Nephron (organoid): ENCODE measurements at regions not wholly inside any gene's neighbourhood (a gene's known extent, or its start where the extent isn't known, plus 50 kb on each side); places are given as distances from the start of the nearest gene placed in this dataset.
A peak's percentile ranks its signal among the peaks of the same experiment; 100 is the strongest.

Source experiments
- H3K27ac Mint-ChIP-seq, 3 experiments: 2 replicates each; pipeline ENCODE4 v1.8.0; 2020; ENCODE audit warnings: mixed read lengths in 3 of 3, mild to moderate bottlenecking in 2 of 3, moderate library complexity in 1 of 3
- H3K27me3 Mint-ChIP-seq: 2 replicates; pipeline ENCODE4 v1.8.0; 2021; ENCODE audit warnings: low read depth, mild to moderate bottlenecking, moderate library complexity, mixed read lengths
- H3K36me3 Mint-ChIP-seq: 2 replicates; pipeline ENCODE4 v1.8.0; 2020; ENCODE audit warnings: low read depth, mixed read lengths
- H3K4me1 Mint-ChIP-seq: 2 replicates; pipeline ENCODE4 v1.8.0; 2020; ENCODE audit warnings: mixed read lengths
- H3K4me3 Mint-ChIP-seq, 3 experiments: 2 replicates each; pipeline ENCODE4 v1.8.0; 2020; ENCODE audit warnings: mild to moderate bottlenecking in 3 of 3, mixed read lengths in 3 of 3, moderate library complexity in 2 of 3
- H3K9me3 Mint-ChIP-seq: 2 replicates; pipeline ENCODE4 v1.8.0; 2020; ENCODE audit warnings: mixed read lengths
- TF ChIP-seq, protein P1 (sequence below), 3 experiments: fragments of 200-600 bp; sonication (generic); IDR thresholded peaks; one replicate each; pipeline ENCODE4 v1.5.0; 2021; ENCODE audit warnings: antibody characterized with exemption in 3 of 3; ENCODE audit not compliant: unreplicated experiment in 3 of 3

DNA sequence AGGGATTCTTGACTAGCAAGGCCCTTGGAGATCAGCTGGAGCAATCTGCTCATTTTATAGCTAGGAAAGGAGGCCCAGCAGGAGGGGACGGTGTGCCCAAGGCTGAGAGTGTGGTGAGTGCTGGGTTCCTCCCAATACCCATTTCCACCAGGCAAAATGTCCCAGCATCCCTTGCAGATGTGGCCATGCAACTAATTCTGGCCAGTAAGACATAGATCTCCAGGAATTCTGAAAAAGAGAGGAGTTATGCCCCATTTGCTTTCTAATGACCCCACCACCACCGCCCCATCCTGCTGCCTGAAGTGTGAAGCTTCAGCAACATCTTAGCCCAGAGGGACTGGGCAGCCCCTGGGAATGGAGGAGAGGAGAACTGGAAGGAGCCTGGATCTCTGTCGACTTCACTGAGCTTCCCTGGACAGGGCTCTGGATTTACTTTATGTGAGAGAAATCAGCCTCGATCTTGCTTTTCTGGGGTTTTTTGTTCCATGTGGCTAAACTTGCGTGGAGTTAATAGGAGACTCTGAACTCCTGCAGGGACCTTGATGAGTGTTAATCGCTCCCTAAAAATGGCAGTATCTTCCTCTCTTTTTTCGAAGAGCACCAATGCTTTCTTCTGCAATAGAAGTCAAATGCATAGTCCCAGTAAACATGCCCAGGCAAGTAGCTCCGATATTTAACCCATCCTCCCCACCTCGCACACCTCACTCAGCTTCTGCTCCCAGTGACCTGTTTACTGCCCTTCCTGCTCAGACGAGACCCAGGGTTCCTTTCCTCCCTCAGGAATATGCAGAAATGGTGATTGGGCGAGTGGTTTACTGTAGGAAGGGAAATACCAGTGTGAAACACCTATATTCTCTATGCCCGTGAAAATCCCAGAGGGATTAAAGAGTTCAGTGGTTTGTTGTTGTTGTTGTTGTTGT, 127.5 kb upstream of the GPR26 start:
- TF ChIP-seq, protein P1, sequence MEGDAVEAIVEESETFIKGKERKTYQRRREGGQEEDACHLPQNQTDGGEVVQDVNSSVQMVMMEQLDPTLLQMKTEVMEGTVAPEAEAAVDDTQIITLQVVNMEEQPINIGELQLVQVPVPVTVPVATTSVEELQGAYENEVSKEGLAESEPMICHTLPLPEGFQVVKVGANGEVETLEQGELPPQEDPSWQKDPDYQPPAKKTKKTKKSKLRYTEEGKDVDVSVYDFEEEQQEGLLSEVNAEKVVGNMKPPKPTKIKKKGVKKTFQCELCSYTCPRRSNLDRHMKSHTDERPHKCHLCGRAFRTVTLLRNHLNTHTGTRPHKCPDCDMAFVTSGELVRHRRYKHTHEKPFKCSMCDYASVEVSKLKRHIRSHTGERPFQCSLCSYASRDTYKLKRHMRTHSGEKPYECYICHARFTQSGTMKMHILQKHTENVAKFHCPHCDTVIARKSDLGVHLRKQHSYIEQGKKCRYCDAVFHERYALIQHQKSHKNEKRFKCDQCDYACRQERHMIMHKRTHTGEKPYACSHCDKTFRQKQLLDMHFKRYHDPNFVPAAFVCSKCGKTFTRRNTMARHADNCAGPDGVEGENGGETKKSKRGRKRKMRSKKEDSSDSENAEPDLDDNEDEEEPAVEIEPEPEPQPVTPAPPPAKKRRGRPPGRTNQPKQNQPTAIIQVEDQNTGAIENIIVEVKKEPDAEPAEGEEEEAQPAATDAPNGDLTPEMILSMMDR (IDR thresholded peaks at IDR 0.05; ENCODE audit: unreplicated experiment in 3 of 3): no peak
- Mint-ChIP-seq H3K4me3 (no peak overlapping the region), H3K9me3 (peaks cover 4% of the 10 kb centered on the region)

DNA sequence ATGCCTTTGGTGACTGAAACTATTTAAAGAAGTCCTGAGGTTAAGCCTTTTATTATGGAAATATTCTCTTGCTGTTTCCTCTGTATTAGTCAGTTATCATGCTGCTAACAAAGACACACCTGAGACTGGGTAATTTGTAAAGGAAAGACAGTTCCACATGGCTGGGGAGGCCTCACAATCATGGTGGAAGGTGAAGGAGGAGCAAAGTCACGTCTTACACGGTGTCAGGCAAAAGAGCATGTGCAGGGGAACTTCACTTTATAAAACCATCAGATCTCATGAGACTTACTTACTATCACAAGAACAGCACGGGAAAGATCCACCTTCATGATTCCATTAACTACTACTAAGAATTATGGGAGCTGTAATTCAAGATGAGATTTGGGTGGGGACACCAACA, 121.2 kb upstream of the GPR26 start:
- peaks cover 12% of the 10 kb centered on the region for H3K9me3 Mint-ChIP-seq
- H3K36me3 Mint-ChIP-seq: no peaks in the 10 kb centered on the region
- H3K4me3 Mint-ChIP-seq: no peak overlapping the region
- H3K4me1 Mint-ChIP-seq: no peaks in the 10 kb centered on the region
- H3K27ac Mint-ChIP-seq: no peak overlapping the region
- TF ChIP-seq, protein P1 (IDR thresholded peaks at IDR 0.05; ENCODE audit: unreplicated experiment in 3 of 3): no peak
- peaks cover 16% of the 10 kb centered on the region for H3K27me3 Mint-ChIP-seq

More for the DNA sequence above, 127.5 kb upstream of the GPR26 start:
- H3K27ac Mint-ChIP-seq: peak overlapping the region in 1 of 3 experiments; percentile 47
- peaks cover 20% of the 10 kb centered on the region for H3K27me3 Mint-ChIP-seq
- peaks cover 11% of the 10 kb centered on the region for H3K4me1 Mint-ChIP-seq
- H3K36me3 Mint-ChIP-seq: no peaks in the 10 kb centered on the region

DNA sequence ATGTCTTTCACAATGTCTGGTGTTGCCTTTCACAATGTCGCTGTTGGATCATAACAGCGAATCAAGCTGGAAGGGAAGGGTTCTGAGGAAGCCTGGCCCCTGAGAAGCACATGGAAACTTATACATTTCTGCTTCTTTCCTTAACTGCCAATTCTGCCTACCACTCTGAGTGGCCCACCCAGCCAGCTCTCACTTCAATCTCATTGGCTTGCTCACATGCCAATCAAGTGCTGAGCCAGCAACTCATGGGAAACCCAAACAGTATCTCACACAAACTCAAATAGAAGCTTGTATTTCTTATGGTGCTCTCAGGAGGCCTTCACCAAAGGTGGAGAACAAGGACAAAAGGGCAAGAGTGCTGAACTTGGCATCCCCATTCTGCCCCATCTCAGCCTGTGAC, 117.4 kb upstream of the GPR26 start:
- Mint-ChIP-seq H3K9me3 (peaks cover 9% of the 10 kb centered on the region), H3K4me3 (no peak overlapping the region), H3K27me3 (peaks cover 21% of the 10 kb centered on the region), H3K36me3 (no peaks in the 10 kb centered on the region), H3K4me1 (no peaks in the 10 kb centered on the region), H3K27ac (no peak overlapping the region)
- TF ChIP-seq, protein P1 (IDR thresholded peaks at IDR 0.05; ENCODE audit: unreplicated experiment in 3 of 3): no peak

DNA sequence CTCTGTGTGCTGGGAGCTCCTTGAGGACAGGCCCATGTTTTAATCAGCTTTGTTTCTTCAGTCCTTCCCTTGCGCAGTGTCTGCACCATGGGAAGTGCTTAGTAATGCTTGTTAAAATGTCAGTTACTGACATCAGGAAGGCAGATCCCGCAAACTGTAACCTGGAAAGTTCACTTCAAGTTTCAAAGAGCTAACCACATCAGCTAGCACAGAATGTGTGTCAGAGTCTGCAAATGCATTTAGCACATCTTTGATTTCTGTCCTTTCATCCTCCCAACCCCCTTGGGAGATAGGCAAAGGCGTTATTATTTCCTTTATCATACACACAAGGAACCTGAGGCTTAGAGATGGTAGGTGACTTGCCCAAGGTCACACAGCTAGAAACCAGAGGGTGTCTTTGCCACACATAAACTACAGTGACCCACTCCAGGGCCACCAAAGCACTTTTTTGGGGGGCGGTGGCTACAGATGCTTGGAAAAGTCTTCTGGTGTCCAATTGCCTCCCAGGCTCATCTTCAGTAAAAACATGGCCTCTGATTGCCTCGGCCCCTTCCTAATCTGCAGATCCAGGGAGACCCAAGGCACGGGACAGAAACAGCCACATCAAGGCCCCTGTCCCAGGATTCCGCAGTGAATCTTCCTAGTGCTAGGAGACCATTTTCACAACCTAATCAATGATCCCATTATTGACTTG, 116.2 kb upstream of the GPR26 start:
- Mint-ChIP-seq H3K36me3 (no peaks in the 10 kb centered on the region), H3K9me3 (peaks cover 3% of the 10 kb centered on the region), H3K4me3 (no peak overlapping the region), H3K4me1 (no peaks in the 10 kb centered on the region), H3K27me3 (peaks cover 24% of the 10 kb centered on the region), H3K27ac (no peak overlapping the region)
- TF ChIP-seq, protein P1 (IDR thresholded peaks at IDR 0.05; ENCODE audit: unreplicated experiment in 3 of 3): no peak

DNA sequence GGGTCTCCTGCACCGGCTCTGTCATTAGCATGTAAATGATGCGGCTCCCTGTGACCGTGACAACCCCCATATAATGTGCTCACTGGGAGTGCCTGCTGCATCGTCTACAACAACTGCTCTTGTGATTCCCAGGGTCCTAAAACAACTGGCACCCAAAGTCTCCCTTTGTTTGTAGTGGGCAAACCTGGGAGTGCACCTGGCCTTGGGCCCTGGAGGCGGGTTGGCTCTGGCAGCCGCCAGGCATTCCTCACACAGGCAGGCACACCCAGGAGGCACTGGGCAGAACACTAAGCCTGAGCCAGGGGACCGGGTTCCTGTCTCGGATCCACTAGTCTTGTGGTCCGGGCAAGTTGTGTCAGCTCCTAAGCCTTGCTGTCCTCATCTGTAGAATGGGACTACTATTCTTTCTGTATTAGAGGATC, 115.5 kb upstream of the GPR26 start:
- Mint-ChIP-seq H3K27me3 (peaks cover 32% of the 10 kb centered on the region), H3K4me1 (no peaks in the 10 kb centered on the region), H3K36me3 (no peaks in the 10 kb centered on the region), H3K9me3 (peaks cover under 1% of the 10 kb centered on the region), H3K4me3 (no peak overlapping the region), H3K27ac (no peak overlapping the region)
- TF ChIP-seq, protein P1 (IDR thresholded peaks at IDR 0.05; ENCODE audit: unreplicated experiment in 3 of 3): no peak
